Stomach (tissue), 8 donors: ENCODE measurements at regions not wholly inside any gene's neighbourhood (a gene's known extent, or its start where the extent isn't known, plus 50 kb on each side); places are given as distances from the start of the nearest gene placed in this dataset.

ENCODE experiments used
- DNase-seq, 2 donors: peaks; one replicate each; pipeline versions ENCODE4 v3.0.0 to v3.0.0-alpha.2; 2013 to 2019
- H3K27ac ChIP-seq, 5 donors: fragments of 200-600 bp in 4 of 5; sonication (generic) in 4 of 5; one replicate each; pipeline ENCODE4 v1.5.1; 2013 to 2019; ENCODE audit warnings: mild to moderate bottlenecking in 1 of 5, moderate library complexity in 1 of 5
- H3K27me3 ChIP-seq, 3 donors: fragments of 200-600 bp; sonication (generic); one replicate each; pipeline ENCODE4 v1.5.1; 2017 to 2019; ENCODE audit warnings: mixed run types in 1 of 3
- H3K36me3 ChIP-seq, 4 donors: fragments of 200-600 bp; sonication (generic); 1 replicate in 3 of 4; 2 replicates in 1 of 4; pipeline ENCODE4 v1.5.1; 2016 to 2019
- H3K4me1 ChIP-seq, 4 donors: fragments of 200-600 bp; sonication (generic); one replicate each; pipeline ENCODE4 v1.5.1; 2016 to 2019
- H3K4me3 ChIP-seq, 4 donors: fragments of 200-600 bp; sonication (generic) in 3 of 4; one replicate each; pipeline ENCODE4 v1.5.1; 2016 to 2019; ENCODE audit warnings: mild to moderate bottlenecking in 1 of 4
- H3K9me3 ChIP-seq, 4 donors: fragments of 200-600 bp; sonication (generic); one replicate each; pipeline ENCODE4 v1.5.1; 2016 to 2019
- CTCF ChIP-seq, 7 experiments: fragments of 450-650 bp in 4 of 7; fragments of 200-600 bp in 3 of 7; sonication (generic) in 3 of 7; IDR thresholded peaks; one replicate each; pipeline ENCODE4 v1.5.1; 2016 to 2019; ENCODE audit warnings: antibody characterized with exemption in 7 of 7, control low read depth in 2 of 7, mild to moderate bottlenecking in 1 of 7
- EP300 ChIP-seq: sonication (generic); formaldehyde crosslinking; IDR thresholded peaks from one replicate; pipeline ENCODE4 v1.6.1; 2017; ENCODE audit warnings: antibody characterized with exemption
- POLR2A ChIP-seq, 4 donors: fragments of 450-650 bp; IDR thresholded peaks; one replicate each; pipeline ENCODE4 v1.6.1; 2016; ENCODE audit warnings: antibody characterized with exemption in 4 of 4, control low read depth in 2 of 4, mild to moderate bottlenecking in 1 of 4, moderate library complexity in 1 of 4
- POLR2AphosphoS5 ChIP-seq, 3 donors: sonication (generic); formaldehyde crosslinking; IDR thresholded peaks; one replicate each; pipeline ENCODE4 v1.6.1; 2016; ENCODE audit warnings: antibody characterized with exemption in 3 of 3
- WGBS, 5 donors: extraction: QIAGEN DNeasy Blood & Tissue Kit in 3 of 5; methylation state at CpG; one replicate each; pipeline versions ENCODE4 v1.1.5 to v1.1.7; 2013 to 2018; 5-methylcytosine and 5-hydroxymethylcytosine counted together
- intact Hi-C: fragments of 100-400 bp; cut with DNase I; formaldehyde crosslinking; loops from one replicate; pipeline ENCODE4 v1.15.1; 2023; ENCODE audit warnings: low total_unique reads
- donor health status: healthy with polysubstance abuse.
- donor health status: Bipolar disorder and iron deficiency.
- donor health status: healthy.

- Histone ChIP-seq H3K9me3 (no peaks in the 10 kb centered on the region), H3K4me1 (no peaks in the 10 kb centered on the region), H3K4me3 (no peak overlapping the region), H3K27ac (no peak overlapping the region), H3K27me3 (no peaks in the 10 kb centered on the region), H3K36me3 (no peaks in the 10 kb centered on the region)
- DNase-seq, result no peak
- WGBS, 5 donors, result 53 to 62% (median 55%) methylated on average over 4 of the region's 4 CpGs
- intact Hi-C loops, result no loop called here
- no peak for TF ChIP-seq POLR2A (IDR thresholded peaks at IDR 0.05)
- TF ChIP-seq POLR2AphosphoS5 (IDR thresholded peaks at IDR 0.05), result no peak
- no peak for TF ChIP-seq EP300
- no peak for TF ChIP-seq CTCF (IDR thresholded peaks at IDR 0.05)
Observed at GRCh38 chr1:218079347-218079746, 205.7 kb upstream of the RRP15 start.

GRCh38 chr1:218079820-218080219, 205.3 kb upstream of the RRP15 start:
- TF ChIP-seq EP300 (no peak), CTCF (IDR thresholded peaks at IDR 0.05) (no peak), POLR2A (IDR thresholded peaks at IDR 0.05) (no peak), POLR2AphosphoS5 (IDR thresholded peaks at IDR 0.05) (no peak)
- no peak overlapping the region for H3K4me3 ChIP-seq
- H3K4me1 ChIP-seq, result no peaks in the 10 kb centered on the region
- no peaks in the 10 kb centered on the region for H3K36me3 ChIP-seq
- no peak for DNase-seq
- intact Hi-C loops, result no loop called here
- H3K27ac ChIP-seq, result no peak overlapping the region
- WGBS, 5 donors, result 55 to 71% (median 67%) methylated on average over 5 of the region's 5 CpGs
- H3K9me3 ChIP-seq, result no peaks in the 10 kb centered on the region
- H3K27me3 ChIP-seq, result no peaks in the 10 kb centered on the region

GRCh38 chr1:218080863-218081262, 204.2 kb upstream of the RRP15 start:
- DNase-seq, result peak in 1 of 2 donors; percentile 9

GRCh38 chr1:218081358-218081757, 203.7 kb upstream of the RRP15 start:
- TF ChIP-seq EP300 (no peak), POLR2AphosphoS5 (IDR thresholded peaks at IDR 0.05) (no peak), POLR2A (IDR thresholded peaks at IDR 0.05) (no peak), CTCF (IDR thresholded peaks at IDR 0.05) (no peak)
- H3K4me1 ChIP-seq, result no peaks in the 10 kb centered on the region
- H3K36me3 ChIP-seq, result no peaks in the 10 kb centered on the region
- H3K27ac ChIP-seq, result no peak overlapping the region
- intact Hi-C loops, result no loop called here
- no peaks in the 10 kb centered on the region for H3K27me3 ChIP-seq
- H3K9me3 ChIP-seq, result no peaks in the 10 kb centered on the region
- H3K4me3 ChIP-seq, result no peak overlapping the region
- DNase-seq, result no peak

More at GRCh38 chr1:218080863-218081262, 204.2 kb upstream of the RRP15 start:
- TF ChIP-seq POLR2A (IDR thresholded peaks at IDR 0.05) (no peak), EP300 (no peak), POLR2AphosphoS5 (IDR thresholded peaks at IDR 0.05) (no peak)
- Histone ChIP-seq H3K9me3 (no peaks in the 10 kb centered on the region), H3K27me3 (no peaks in the 10 kb centered on the region), H3K36me3 (no peaks in the 10 kb centered on the region), H3K27ac (no peak overlapping the region), H3K4me3 (no peak overlapping the region), H3K4me1 (no peaks in the 10 kb centered on the region)
- intact Hi-C loops, result no loop called here
- WGBS, 5 donors, result 78 to 82% (median 79%) methylated on average over 5 of the region's 5 CpGs

- intact Hi-C loops, result no loop called here
- TF ChIP-seq POLR2A (IDR thresholded peaks at IDR 0.05), result no peak
- TF ChIP-seq CTCF (IDR thresholded peaks at IDR 0.05), result no peak
- no peak for TF ChIP-seq EP300
- TF ChIP-seq POLR2AphosphoS5 (IDR thresholded peaks at IDR 0.05), result no peak
Observed at GRCh38 chr1:218090459-218090858, 194.6 kb upstream of the RRP15 start.

More at GRCh38 chr1:218090459-218090858, 194.6 kb upstream of the RRP15 start:
- DNase-seq, result no peak
- Histone ChIP-seq H3K4me3 (no peak overlapping the region), H3K27ac (no peak overlapping the region), H3K9me3 (no peaks in the 10 kb centered on the region), H3K4me1 (no peaks in the 10 kb centered on the region), H3K36me3 (no peaks in the 10 kb centered on the region), H3K27me3 (no peaks in the 10 kb centered on the region)
- WGBS, 5 donors, result 62 to 82% (median 76%) methylated on average over 1 of the region's 1 CpG
